H1 (cell line): ENCODE measurements at regions not wholly inside any gene's neighbourhood (a gene's known extent, or its start where the extent isn't known, plus 50 kb on each side); places are given as distances from the start of the nearest gene placed in this dataset.

Experiments
- CTCF ChIA-PET: fragments of 300-600 bp; sonication (Branson Sonifier 250); formaldehyde crosslinking; loops from one replicate; lab custom pipeline; 2021; ENCODE audit not compliant: partially characterized antibody; lab: Charles Lee
- POLR2A ChIA-PET: fragments of 300-600 bp; sonication (Branson Sonifier 250); formaldehyde crosslinking; loops from one replicate; lab custom pipeline; 2021; ENCODE audit warnings: inconsistent platforms; ENCODE audit not compliant: partially characterized antibody; lab: Charles Lee
- DNase-seq, 2 experiments: peaks; one replicate each; pipeline versions ENCODE4 v3.0.0 to v3.0.0-alpha.2; 2010 to 2022; ENCODE audit warnings: low spot score in 2 of 2, low read depth in 1 of 2, mixed read lengths in 1 of 2
- FAIRE-seq: peaks from 2 replicates; lab custom pipeline; 2011; peaks lifted over from hg19 to GRCh38; lab: Jason Lieb, UNC
- H2AFZ ChIP-seq: 2 replicates; pipeline ENCODE4 v1.8.1; 2012; ENCODE audit warnings: low read length, inconsistent platforms
- H2AK5ac ChIP-seq: 2 replicates; pipeline ENCODE4 v1.6.1; 2013; ENCODE audit warnings: low read depth, low read length
- H2BK120ac ChIP-seq: replicated peaks from 2 replicates; pipeline ENCODE3; 2013; ENCODE audit warnings: low read depth, low read length, inconsistent platforms
- H2BK12ac ChIP-seq: 2 replicates; pipeline ENCODE4 v1.6.1; 2013; ENCODE audit warnings: low read depth, low read length
- H2BK15ac ChIP-seq: 2 replicates; pipeline ENCODE4 v1.6.1; 2013; ENCODE audit warnings: low read length
- H2BK20ac ChIP-seq: 2 replicates; pipeline ENCODE4 v1.6.1; 2013; ENCODE audit warnings: low read length
- H2BK5ac ChIP-seq: 2 replicates; pipeline ENCODE4 v1.6.1; 2013; ENCODE audit warnings: low read depth, low read length
- H3K14ac ChIP-seq: 2 replicates; pipeline ENCODE4 v1.6.1; 2013; ENCODE audit warnings: inconsistent platforms; ENCODE audit not compliant: insufficient read length
- H3K18ac ChIP-seq: 2 replicates; pipeline ENCODE4 v1.6.1; 2013; ENCODE audit warnings: low read length; ENCODE audit errors: extremely low read depth
- H3K23ac ChIP-seq: 2 replicates; pipeline ENCODE4 v1.6.1; 2013; ENCODE audit warnings: inconsistent platforms; ENCODE audit not compliant: insufficient read length
- H3K23me2 ChIP-seq: 2 replicates; pipeline ENCODE4 v1.6.1; 2013; ENCODE audit warnings: low read depth, low read length
- H3K27ac ChIP-seq: 2 replicates; pipeline ENCODE4 v1.6.1; 2011; ENCODE audit warnings: low read depth, low read length, inconsistent platforms
- H3K27me3 ChIP-seq, 4 experiments: replicated peaks in 1 of 4; 1 replicate in 1 of 4; 2 replicates in 3 of 4; pipeline versions ENCODE4 v1.6.1 to v1.8.1; 2011 to 2013; ENCODE audit warnings: low read length in 3 of 4, mild to moderate bottlenecking in 3 of 4, inconsistent platforms in 2 of 4, mixed read lengths in 2 of 4, moderate library complexity in 1 of 4; ENCODE audit not compliant: control insufficient read depth in 3 of 4, insufficient read depth in 3 of 4; ENCODE audit errors: extremely low read depth in 1 of 4
- H3K36me3 ChIP-seq, 4 experiments: 2 replicates each; pipeline versions ENCODE4 v1.6.1 to v1.8.1; 2011 to 2013; ENCODE audit warnings: mild to moderate bottlenecking in 4 of 4, low read length in 3 of 4, moderate library complexity in 2 of 4, control low read depth in 1 of 4, inconsistent platforms in 1 of 4; ENCODE audit not compliant: insufficient read depth in 4 of 4, control insufficient read depth in 2 of 4
- H3K4ac ChIP-seq: replicated peaks from 2 replicates; pipeline ENCODE3; 2013; ENCODE audit warnings: low read length, low read depth, mixed read lengths, inconsistent platforms; ENCODE audit not compliant: insufficient read length
- H3K4me1 ChIP-seq, 4 experiments: replicated peaks in 1 of 4; 1 replicate in 1 of 4; 2 replicates in 3 of 4; pipeline versions ENCODE4 v1.6.1 to v1.8.1; 2011 to 2013; ENCODE audit warnings: low read length in 3 of 4, inconsistent platforms in 2 of 4, mixed read lengths in 1 of 4; ENCODE audit not compliant: insufficient read depth in 4 of 4, control insufficient read depth in 3 of 4
- H3K4me2 ChIP-seq, 2 experiments: 2 replicates each; pipeline versions ENCODE4 v1.6.1 to v1.8.1; 2011 to 2013; ENCODE audit warnings: low read depth in 2 of 2, low read length in 2 of 2, control low read depth in 1 of 2, inconsistent platforms in 1 of 2, mild to moderate bottlenecking in 1 of 2; ENCODE audit not compliant: insufficient read depth in 1 of 2
- H3K4me3 ChIP-seq, 4 experiments: fragments of 200-600, 300-600 bp in 1 of 4; sonication (generic), shearing (Covaris generic), sonication (Bioruptor Twin) in 1 of 4; 2 replicates each; pipeline versions ENCODE4 v1.5.1 to v1.8.1; 2011 to 2016; ENCODE audit warnings: low read length in 4 of 4, low read depth in 3 of 4, control low read depth in 2 of 4, inconsistent platforms in 2 of 4, mild to moderate bottlenecking in 2 of 4, mixed read lengths in 1 of 4, moderate library complexity in 1 of 4; ENCODE audit not compliant: insufficient read depth in 2 of 4; ENCODE audit errors: extremely low read depth in 1 of 4
- H3K56ac ChIP-seq: replicated peaks from 2 replicates; pipeline ENCODE3; 2013; ENCODE audit warnings: low read depth, mild to moderate bottlenecking, mixed read lengths, low read length, inconsistent platforms; ENCODE audit not compliant: insufficient read length
- H3K79me1 ChIP-seq: 2 replicates; pipeline ENCODE4 v1.6.1; 2013; ENCODE audit warnings: low read depth, low read length, control low read depth
- H3K79me2 ChIP-seq, 2 experiments: 2 replicates each; pipeline versions ENCODE4 v1.6.1 to v1.8.1; 2012 to 2013; ENCODE audit warnings: low read length in 2 of 2, mild to moderate bottlenecking in 2 of 2, inconsistent platforms in 1 of 2; ENCODE audit not compliant: insufficient read depth in 2 of 2, control insufficient read depth in 1 of 2
- H3K9ac ChIP-seq, 4 experiments: replicated peaks in 1 of 4; 1 replicate in 1 of 4; 2 replicates in 3 of 4; pipeline versions ENCODE4 v1.6.1 to v1.8.1; 2011 to 2013; ENCODE audit warnings: low read depth in 3 of 4, low read length in 3 of 4, control low read depth in 2 of 4, mild to moderate bottlenecking in 2 of 4, moderate library complexity in 2 of 4, inconsistent platforms in 1 of 4; ENCODE audit errors: extremely low read depth in 1 of 4
- H3K9me3 ChIP-seq, 2 experiments: 2 replicates each; pipeline versions ENCODE4 v1.6.1 to v1.8.1; 2012 to 2013; ENCODE audit warnings: mild to moderate bottlenecking in 2 of 2, moderate library complexity in 2 of 2, control low read depth in 1 of 2, inconsistent platforms in 1 of 2, low read depth in 1 of 2, low read length in 1 of 2, mixed read lengths in 1 of 2; ENCODE audit not compliant: insufficient read depth in 2 of 2
- H4K20me1 ChIP-seq, 2 experiments: replicated peaks in 1 of 2; 2 replicates each; pipeline versions ENCODE3 to v1.8.1; 2011 to 2013; ENCODE audit warnings: inconsistent platforms in 2 of 2, low read length in 2 of 2, mild to moderate bottlenecking in 1 of 2; ENCODE audit not compliant: insufficient read depth in 2 of 2, control insufficient read depth in 1 of 2
- H4K5ac ChIP-seq: 2 replicates; pipeline ENCODE4 v1.6.1; 2013; ENCODE audit warnings: low read length, low read depth, mixed read lengths, inconsistent platforms; ENCODE audit not compliant: insufficient read length
- H4K8ac ChIP-seq: 2 replicates; pipeline ENCODE4 v1.8.0; 2013; ENCODE audit warnings: mild to moderate bottlenecking, moderate library complexity, low read length, inconsistent platforms; ENCODE audit not compliant: insufficient read depth; ENCODE audit errors: extremely low read depth
- H4K91ac ChIP-seq: replicated peaks from 2 replicates; pipeline ENCODE3; 2013; ENCODE audit warnings: low read length, mixed read lengths, inconsistent platforms; ENCODE audit not compliant: insufficient read length
- POLR2AphosphoS5 ChIP-seq: IDR thresholded peaks from 2 replicates; pipeline ENCODE4 v1.6.1; 2011; ENCODE audit warnings: low read depth, low read length
- WGBS, 2 experiments: shearing (Covaris generic) in 1 of 2; methylation state at CpG; one replicate each; pipeline versions ENCODE4 v1.1.6 to v1.1.7; 2013 to 2015; ENCODE audit warnings: low lambda C conversion rate in 2 of 2, mixed read lengths in 2 of 2, inconsistent platforms in 1 of 2, low coverage in 1 of 2, missing lambda C conversion rate in 1 of 2; ENCODE audit not compliant: insufficient replicate concordance in 2 of 2, insufficient coverage in 1 of 2, insufficient read length in 1 of 2; ENCODE audit errors: extremely low coverage in 1 of 2, missing lambda C conversion rate in 1 of 2; 5-methylcytosine and 5-hydroxymethylcytosine counted together

GRCh38 chrX:42392846-42393245 lies 385.1 kb downstream of the PPP1R2C start:
- Histone ChIP-seq H2BK15ac (no peak overlapping the region), H3K23ac (no peak overlapping the region), H3K36me3 (no peaks in the 10 kb centered on the region), H3K79me1 (no peaks in the 10 kb centered on the region), H3K56ac (no peak overlapping the region), H4K91ac (no peak overlapping the region), H2BK120ac (no peak overlapping the region), H4K5ac (no peak overlapping the region), H3K79me2 (no peaks in the 10 kb centered on the region), H3K4me1 (no peaks in the 10 kb centered on the region), H3K4ac (no peak overlapping the region), H2AK5ac (no peak overlapping the region), H3K9me3 (no peaks in the 10 kb centered on the region), H3K14ac (no peak overlapping the region), H3K27ac (no peak overlapping the region), H4K20me1 (no peaks in the 10 kb centered on the region), H4K8ac (no peak overlapping the region), H2BK20ac (no peak overlapping the region), H2BK5ac (no peak overlapping the region), H3K18ac (no peak overlapping the region), H2BK12ac (no peak overlapping the region), H3K23me2 (no peaks in the 10 kb centered on the region), H3K27me3 (no peaks in the 10 kb centered on the region), H3K9ac (no peak overlapping the region), H3K4me3 (no peak overlapping the region), H2AFZ (no peak overlapping the region), H3K4me2 (no peak overlapping the region)
- ChIA-PET CTCF (interaction anchor here (0.6 to 1.4 kb wide), 2 partner anchors 54 to 611 kb away, joined by 3 to 4 read pairs; no protein-coding TSS in a partner anchor), POLR2A (no interaction called here)
- FAIRE-seq (no peak), DNase-seq (no peak)
- 83% methylated on average over 1 of the region's 1 CpG; no CpG with 5 or more reads in 1 of the 2 experiments for WGBS, 2 experiments
- no peak for TF ChIP-seq POLR2AphosphoS5
